GM23338 (cell line): ENCODE measurements at regions not wholly inside any gene's neighbourhood (a gene's known extent, or its start where the extent isn't known, plus 50 kb on each side); places are given as distances from the start of the nearest gene placed in this dataset.

ENCODE experiments used
- ATAC-seq: fragments of 200-7000 bp; cut with Tn5 transposase; 3 replicates; pipeline ENCODE4 v1.9.1; 2020
- DNase-seq: peaks from one replicate; pipeline ENCODE4 v3.0.0-alpha.2; 2015; ENCODE audit warnings: low spot score
- H2AFZ ChIP-seq: fragments of 200-600 bp; sonication (generic); 2 replicates; pipeline ENCODE4 v1.8.0; 2016; ENCODE audit warnings: antibody characterized with exemption, mild to moderate bottlenecking, moderate library complexity
- H3F3A ChIP-seq: fragments of 200-600 bp; sonication (generic); replicated peaks from 2 replicates; pipeline ENCODE4 v1.8.0; 2017; ENCODE audit warnings: antibody characterized with exemption, mixed run types, low read depth
- H3K27ac ChIP-seq: fragments of 200-600 bp; sonication (generic); 2 replicates; pipeline ENCODE4 v1.6.1; 2016; ENCODE audit warnings: low read depth
- H3K27me3 ChIP-seq: fragments of 200-600 bp; sonication (generic); 2 replicates; pipeline ENCODE4 v1.8.0; 2016; ENCODE audit warnings: mild to moderate bottlenecking, mixed run types, moderate library complexity; ENCODE audit not compliant: insufficient read depth
- H3K36me3 ChIP-seq: fragments of 200-600 bp; sonication (generic); 2 replicates; pipeline ENCODE4 v1.8.0; 2016; ENCODE audit warnings: mild to moderate bottlenecking; ENCODE audit not compliant: insufficient read depth
- H3K4me1 ChIP-seq: fragments of 200-600 bp; sonication (generic); 2 replicates; pipeline ENCODE4 v1.8.0; 2016; ENCODE audit warnings: mild to moderate bottlenecking, moderate library complexity; ENCODE audit not compliant: insufficient read depth
- H3K4me2 ChIP-seq: fragments of 200-600 bp; sonication (generic); 2 replicates; pipeline ENCODE4 v1.7.1; 2017; ENCODE audit warnings: mixed run types
- H3K4me3 ChIP-seq: fragments of 200-600 bp; sonication (generic); 2 replicates; pipeline ENCODE4 v1.6.1; 2016; ENCODE audit warnings: mixed run types
- H3K79me2 ChIP-seq: fragments of 200-600 bp; sonication (generic); replicated peaks from 2 replicates; pipeline ENCODE4 v1.8.0; 2017; ENCODE audit warnings: mild to moderate bottlenecking; ENCODE audit not compliant: insufficient read depth
- H3K9me2 ChIP-seq: fragments of 200-600 bp; sonication (generic); 2 replicates; pipeline ENCODE4 v1.8.0; 2017; ENCODE audit not compliant: insufficient read depth
- H4K20me1 ChIP-seq: fragments of 200-600 bp; sonication (generic); replicated peaks from 2 replicates; pipeline ENCODE4 v1.8.0; 2017; ENCODE audit warnings: mild to moderate bottlenecking; ENCODE audit not compliant: insufficient read depth
- H3K27ac Mint-ChIP-seq: 2 replicates; pipeline ENCODE4 v1.8.0; 2020; ENCODE audit warnings: inconsistent platforms, mild to moderate bottlenecking, moderate library complexity, mixed read lengths
- H3K27me3 Mint-ChIP-seq: 3 replicates; pipeline ENCODE4 v1.8.0; 2022; ENCODE audit warnings: low read depth, mild to moderate bottlenecking, moderate library complexity, mixed read lengths, inconsistent platforms; ENCODE audit not compliant: insufficient read depth, poor library complexity
- H3K36me3 Mint-ChIP-seq: 3 replicates; pipeline ENCODE4 v1.8.0; 2021; ENCODE audit warnings: low read depth, mild to moderate bottlenecking, inconsistent platforms, moderate library complexity, mixed read lengths
- H3K4me1 Mint-ChIP-seq: 3 replicates; pipeline ENCODE4 v1.8.0; 2020; ENCODE audit warnings: mild to moderate bottlenecking, inconsistent platforms, mixed read lengths
- H3K4me3 Mint-ChIP-seq: 3 replicates; pipeline ENCODE4 v1.8.0; 2021; ENCODE audit warnings: moderate library complexity, mild to moderate bottlenecking, inconsistent platforms, mixed read lengths
- H3K9me3 Mint-ChIP-seq: 3 replicates; pipeline ENCODE4 v1.8.0; 2020; ENCODE audit warnings: moderate library complexity, mild to moderate bottlenecking, inconsistent platforms, mixed read lengths
- CREB1 ChIP-seq: fragments of 250-450 bp; sonication (Bioruptor Pico); IDR thresholded peaks from 2 replicates; pipeline ENCODE4 v1.5.0; 2020; ENCODE audit warnings: low read depth, mild to moderate bottlenecking, moderate library complexity
- EZH2phosphoT487 ChIP-seq: fragments of 200-600 bp; sonication (generic); IDR thresholded peaks from one replicate; pipeline ENCODE4 v1.8.1; 2018; ENCODE audit warnings: antibody characterized with exemption; ENCODE audit not compliant: unreplicated experiment
- JUNB ChIP-seq: IDR thresholded peaks from one replicate; pipeline ENCODE4 v1.6.1; 2016; ENCODE audit warnings: antibody characterized with exemption; ENCODE audit not compliant: unreplicated experiment
- NANOG ChIP-seq: IDR thresholded peaks from 2 replicates; pipeline ENCODE4 v1.6.1; 2016; ENCODE audit warnings: antibody characterized with exemption, borderline replicate concordance
- STAT1 ChIP-seq: IDR thresholded peaks from one replicate; pipeline ENCODE4 v1.6.1; 2016; ENCODE audit warnings: antibody characterized with exemption; ENCODE audit not compliant: unreplicated experiment
- ZNF331 ChIP-seq: fragments of 250-450 bp; sonication (Bioruptor Pico); IDR thresholded peaks from 2 replicates; pipeline ENCODE4 v1.5.0; 2020; ENCODE audit warnings: low read depth, mild to moderate bottlenecking, moderate library complexity
- TF ChIP-seq, protein P1 (sequence below): IDR thresholded peaks from 2 replicates; pipeline ENCODE4 v1.6.1; 2016; ENCODE audit warnings: antibody characterized with exemption
- TF ChIP-seq, protein P2 (sequence below): IDR thresholded peaks from one replicate; pipeline ENCODE4 v1.6.1; 2018; ENCODE audit warnings: antibody characterized with exemption; ENCODE audit not compliant: unreplicated experiment

DNA sequence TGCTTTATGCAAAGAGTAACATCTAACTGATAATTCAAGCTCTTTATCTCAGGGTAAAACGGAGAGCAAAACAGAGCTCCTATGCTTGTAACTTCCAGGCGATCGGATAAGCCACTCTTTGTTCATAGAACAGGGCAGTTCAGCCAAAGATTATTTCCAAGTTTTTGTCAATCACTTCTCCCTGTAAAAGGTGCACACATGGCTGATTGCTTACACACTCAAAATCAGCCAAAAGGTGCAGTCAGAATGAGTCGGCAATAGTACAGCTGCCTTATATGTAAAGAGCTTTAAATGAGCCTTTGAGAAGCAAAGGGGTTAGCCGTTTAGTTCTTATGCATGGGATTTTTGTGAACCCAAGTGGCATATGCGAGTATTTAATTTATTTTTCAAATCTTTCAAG, 449.6 kb upstream of the POU3F2 start:
- Histone ChIP-seq H4K20me1 (no peaks in the 10 kb centered on the region), H3K27ac (no peak overlapping the region), H3K79me2 (no peaks in the 10 kb centered on the region), H3K4me3 (no peak overlapping the region), H3K4me1 (peaks cover 14% of the 10 kb centered on the region), H3K36me3 (peaks cover 1% of the 10 kb centered on the region; the same call in 1 of the 2 replicates), H3K4me2 (peak overlapping the region; percentile 55), H3K27me3 (no peaks in the 10 kb centered on the region), H3F3A (no peaks in the 10 kb centered on the region), H2AFZ (peak overlapping the region; percentile 83; the same call in 1 of the 2 replicates), H3K9me2 (no peaks in the 10 kb centered on the region)
- Mint-ChIP-seq H3K27me3 (peaks cover 2% of the 10 kb centered on the region), H3K9me3 (peaks cover 6% of the 10 kb centered on the region), H3K27ac (peak overlapping the region; percentile 91), H3K4me1 (peaks cover 27% of the 10 kb centered on the region), H3K36me3 (peaks cover 5% of the 10 kb centered on the region; the same call in 1 of the 3 replicates), H3K4me3 (no peak overlapping the region)
- TF ChIP-seq EZH2phosphoT487 (no peak), NANOG (no peak), CREB1 (CRISPR knock-in tag) (no peak), ZNF331 (CRISPR knock-in tag) (no peak)
- TF ChIP-seq, protein P1, sequence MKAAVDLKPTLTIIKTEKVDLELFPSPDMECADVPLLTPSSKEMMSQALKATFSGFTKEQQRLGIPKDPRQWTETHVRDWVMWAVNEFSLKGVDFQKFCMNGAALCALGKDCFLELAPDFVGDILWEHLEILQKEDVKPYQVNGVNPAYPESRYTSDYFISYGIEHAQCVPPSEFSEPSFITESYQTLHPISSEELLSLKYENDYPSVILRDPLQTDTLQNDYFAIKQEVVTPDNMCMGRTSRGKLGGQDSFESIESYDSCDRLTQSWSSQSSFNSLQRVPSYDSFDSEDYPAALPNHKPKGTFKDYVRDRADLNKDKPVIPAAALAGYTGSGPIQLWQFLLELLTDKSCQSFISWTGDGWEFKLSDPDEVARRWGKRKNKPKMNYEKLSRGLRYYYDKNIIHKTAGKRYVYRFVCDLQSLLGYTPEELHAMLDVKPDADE: no peak
- TF ChIP-seq, protein P2, sequence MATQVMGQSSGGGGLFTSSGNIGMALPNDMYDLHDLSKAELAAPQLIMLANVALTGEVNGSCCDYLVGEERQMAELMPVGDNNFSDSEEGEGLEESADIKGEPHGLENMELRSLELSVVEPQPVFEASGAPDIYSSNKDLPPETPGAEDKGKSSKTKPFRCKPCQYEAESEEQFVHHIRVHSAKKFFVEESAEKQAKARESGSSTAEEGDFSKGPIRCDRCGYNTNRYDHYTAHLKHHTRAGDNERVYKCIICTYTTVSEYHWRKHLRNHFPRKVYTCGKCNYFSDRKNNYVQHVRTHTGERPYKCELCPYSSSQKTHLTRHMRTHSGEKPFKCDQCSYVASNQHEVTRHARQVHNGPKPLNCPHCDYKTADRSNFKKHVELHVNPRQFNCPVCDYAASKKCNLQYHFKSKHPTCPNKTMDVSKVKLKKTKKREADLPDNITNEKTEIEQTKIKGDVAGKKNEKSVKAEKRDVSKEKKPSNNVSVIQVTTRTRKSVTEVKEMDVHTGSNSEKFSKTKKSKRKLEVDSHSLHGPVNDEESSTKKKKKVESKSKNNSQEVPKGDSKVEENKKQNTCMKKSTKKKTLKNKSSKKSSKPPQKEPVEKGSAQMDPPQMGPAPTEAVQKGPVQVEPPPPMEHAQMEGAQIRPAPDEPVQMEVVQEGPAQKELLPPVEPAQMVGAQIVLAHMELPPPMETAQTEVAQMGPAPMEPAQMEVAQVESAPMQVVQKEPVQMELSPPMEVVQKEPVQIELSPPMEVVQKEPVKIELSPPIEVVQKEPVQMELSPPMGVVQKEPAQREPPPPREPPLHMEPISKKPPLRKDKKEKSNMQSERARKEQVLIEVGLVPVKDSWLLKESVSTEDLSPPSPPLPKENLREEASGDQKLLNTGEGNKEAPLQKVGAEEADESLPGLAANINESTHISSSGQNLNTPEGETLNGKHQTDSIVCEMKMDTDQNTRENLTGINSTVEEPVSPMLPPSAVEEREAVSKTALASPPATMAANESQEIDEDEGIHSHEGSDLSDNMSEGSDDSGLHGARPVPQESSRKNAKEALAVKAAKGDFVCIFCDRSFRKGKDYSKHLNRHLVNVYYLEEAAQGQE: no peak
- ATAC-seq: no peak
- no peak for DNase-seq

DNA sequence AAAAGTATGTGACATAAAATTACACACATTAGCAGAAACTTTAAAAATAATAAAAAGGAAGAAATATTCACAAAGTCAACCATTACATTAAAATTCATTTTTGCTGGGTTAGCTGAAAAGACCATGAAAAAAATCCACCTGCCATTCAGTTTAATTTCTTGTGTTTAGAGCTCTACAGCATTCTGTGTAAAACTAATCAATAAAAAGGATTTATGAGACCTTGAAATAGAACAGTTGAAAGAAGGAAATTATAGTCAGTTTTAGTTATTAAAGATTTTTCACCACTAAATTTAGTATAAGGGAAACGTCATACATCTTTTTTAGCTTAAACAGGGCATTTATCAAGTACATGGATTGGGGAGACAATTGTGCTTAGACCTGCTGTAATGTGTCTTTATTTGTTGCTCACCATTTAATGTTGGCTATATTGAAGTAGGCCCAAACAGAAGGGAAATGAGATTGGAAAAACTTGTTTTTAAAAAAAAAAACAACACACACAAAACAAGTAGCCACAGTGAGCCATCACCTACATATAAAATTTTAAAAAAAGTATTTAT, 438.7 kb upstream of the POU3F2 start:
- DNase-seq (no peak), ATAC-seq (no peak)
- Histone ChIP-seq H3K36me3 (no peaks in the 10 kb centered on the region), H3K9me2 (no peaks in the 10 kb centered on the region), H3K79me2 (no peaks in the 10 kb centered on the region), H2AFZ (no peak overlapping the region), H3K4me3 (no peak overlapping the region), H3K27ac (no peak overlapping the region), H3K4me1 (no peaks in the 10 kb centered on the region), H3K4me2 (no peak overlapping the region), H3F3A (no peaks in the 10 kb centered on the region), H4K20me1 (no peaks in the 10 kb centered on the region), H3K27me3 (no peaks in the 10 kb centered on the region)
- H3K27me3 Mint-ChIP-seq: no peaks in the 10 kb centered on the region
- 0 out of 3 replicates have a peak, but pooled peaks cover 3% of the 10 kb centered on the region for H3K36me3 Mint-ChIP-seq
- no peaks in the 10 kb centered on the region; the same call in 2 of the 3 replicates for H3K4me1 Mint-ChIP-seq
- TF ChIP-seq JUNB (no peak), STAT1 (no peak)
- TF ChIP-seq, protein P1: no peak
- no peak overlapping the region for H3K27ac Mint-ChIP-seq
- no peaks in the 10 kb centered on the region; the same call in 2 of the 3 replicates for H3K9me3 Mint-ChIP-seq
- H3K4me3 Mint-ChIP-seq: no peak overlapping the region
